Hepatocyte (in vitro differentiated cells): ENCODE measurements at regions not wholly inside any gene's neighbourhood (a gene's known extent, or its start where the extent isn't known, plus 50 kb on each side); places are given as distances from the start of the nearest gene placed in this dataset.
"Not testable (repeated sequence)": the region's sequence is repeated elsewhere in the genome, so short reads cannot be mapped to it uniquely, and the experiment has no call there.

Experiments
- DNase-seq: peaks from one replicate; pipeline ENCODE4 v3.0.0-alpha.2; 2016; ENCODE audit warnings: low spot score
- H2AFZ ChIP-seq: fragments of 200-600 bp; sonication (generic); 2 replicates; pipeline ENCODE4 v1.6.0; 2016; ENCODE audit warnings: antibody characterized with exemption, mild to moderate bottlenecking
- H3K27ac ChIP-seq: fragments of 200-600 bp; sonication (generic); 2 replicates; pipeline ENCODE4 v1.5.1; 2016; ENCODE audit warnings: mild to moderate bottlenecking
- H3K27me3 ChIP-seq: fragments of 200-600 bp; sonication (generic); 2 replicates; pipeline ENCODE4 v1.6.1; 2016
- H3K36me3 ChIP-seq: fragments of 200-600 bp; sonication (generic); replicated peaks from 2 replicates; pipeline ENCODE4 v1.5.1; 2016; ENCODE audit warnings: low read depth; ENCODE audit not compliant: insufficient read depth
- H3K4me1 ChIP-seq: fragments of 200-600 bp; sonication (generic); 2 replicates; pipeline ENCODE4 v1.5.1; 2016; ENCODE audit warnings: mild to moderate bottlenecking, moderate library complexity; ENCODE audit not compliant: insufficient read depth
- H3K4me2 ChIP-seq: fragments of 200-600 bp; sonication (generic); 2 replicates; pipeline ENCODE4 v1.6.0; 2016
- H3K4me3 ChIP-seq: fragments of 200-600 bp; sonication (generic); 2 replicates; pipeline ENCODE4 v1.5.1; 2016; ENCODE audit warnings: mild to moderate bottlenecking
- H3K79me2 ChIP-seq: fragments of 200-600 bp; sonication (generic); 2 replicates; pipeline ENCODE4 v1.6.0; 2017; ENCODE audit warnings: mild to moderate bottlenecking
- H3K9me2 ChIP-seq: fragments of 200-600 bp; sonication (generic); replicated peaks from 2 replicates; pipeline ENCODE4 v1.6.0; 2017; ENCODE audit warnings: mild to moderate bottlenecking; ENCODE audit not compliant: insufficient read depth
- H3K9me3 ChIP-seq: fragments of 200-600 bp; sonication (generic); 2 replicates; pipeline ENCODE4 v1.5.1; 2016; ENCODE audit warnings: low read depth, mild to moderate bottlenecking
- H4K20me1 ChIP-seq: fragments of 200-600 bp; sonication (generic); 2 replicates; pipeline ENCODE4 v1.6.0; 2016; ENCODE audit warnings: mild to moderate bottlenecking; ENCODE audit not compliant: insufficient read depth, poor library complexity, severe bottlenecking
- EZH2 ChIP-seq: fragments of 200-600 bp; sonication (generic); IDR thresholded peaks from 2 replicates; pipeline ENCODE4 v1.6.1; 2016; ENCODE audit warnings: antibody characterized with exemption, mild to moderate bottlenecking, borderline replicate concordance
- EZH2phosphoT487 ChIP-seq: fragments of 200-600 bp; sonication (generic); IDR thresholded peaks from one replicate; pipeline ENCODE4 v1.6.1; 2018; ENCODE audit warnings: antibody characterized with exemption, mild to moderate bottlenecking, low read depth, moderate library complexity; ENCODE audit not compliant: unreplicated experiment, severe bottlenecking
- WGBS: methylation state at CpG from one replicate; pipeline ENCODE4 v1.1.6; 2016; ENCODE audit warnings: low lambda C conversion rate; ENCODE audit errors: missing lambda C conversion rate; 5-methylcytosine and 5-hydroxymethylcytosine counted together
- TF ChIP-seq, protein P1 (sequence below): fragments of 200-600 bp; sonication (generic); IDR thresholded peaks from 2 replicates; pipeline ENCODE4 v1.5.1; 2016; ENCODE audit warnings: antibody characterized with exemption, mild to moderate bottlenecking; ENCODE audit not compliant: poor library complexity

GRCh38 chr1:229730573-229730972, 104.5 kb downstream of the URB2 start:
- no peak overlapping the region for H3K27ac ChIP-seq
- H3K27me3 ChIP-seq = no peaks in the 10 kb centered on the region
- WGBS = 70% methylated on average over 1 of the region's 1 CpG
- no peaks in the 10 kb centered on the region for H4K20me1 ChIP-seq
- no peak overlapping the region for H3K4me2 ChIP-seq
- no peak for DNase-seq
- no peaks in the 10 kb centered on the region for H3K4me1 ChIP-seq
- H2AFZ ChIP-seq = no peak overlapping the region
- no peaks in the 10 kb centered on the region for H3K9me2 ChIP-seq
- TF ChIP-seq EZH2phosphoT487 = no peak
- TF ChIP-seq EZH2 = no peak
- TF ChIP-seq, protein P1, sequence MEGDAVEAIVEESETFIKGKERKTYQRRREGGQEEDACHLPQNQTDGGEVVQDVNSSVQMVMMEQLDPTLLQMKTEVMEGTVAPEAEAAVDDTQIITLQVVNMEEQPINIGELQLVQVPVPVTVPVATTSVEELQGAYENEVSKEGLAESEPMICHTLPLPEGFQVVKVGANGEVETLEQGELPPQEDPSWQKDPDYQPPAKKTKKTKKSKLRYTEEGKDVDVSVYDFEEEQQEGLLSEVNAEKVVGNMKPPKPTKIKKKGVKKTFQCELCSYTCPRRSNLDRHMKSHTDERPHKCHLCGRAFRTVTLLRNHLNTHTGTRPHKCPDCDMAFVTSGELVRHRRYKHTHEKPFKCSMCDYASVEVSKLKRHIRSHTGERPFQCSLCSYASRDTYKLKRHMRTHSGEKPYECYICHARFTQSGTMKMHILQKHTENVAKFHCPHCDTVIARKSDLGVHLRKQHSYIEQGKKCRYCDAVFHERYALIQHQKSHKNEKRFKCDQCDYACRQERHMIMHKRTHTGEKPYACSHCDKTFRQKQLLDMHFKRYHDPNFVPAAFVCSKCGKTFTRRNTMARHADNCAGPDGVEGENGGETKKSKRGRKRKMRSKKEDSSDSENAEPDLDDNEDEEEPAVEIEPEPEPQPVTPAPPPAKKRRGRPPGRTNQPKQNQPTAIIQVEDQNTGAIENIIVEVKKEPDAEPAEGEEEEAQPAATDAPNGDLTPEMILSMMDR = no peak
- H3K36me3 ChIP-seq = no peaks in the 10 kb centered on the region
- no peaks in the 10 kb centered on the region for H3K9me3 ChIP-seq
- H3K79me2 ChIP-seq = no peaks in the 10 kb centered on the region
- H3K4me3 ChIP-seq = no peak overlapping the region

GRCh38 chr1:229732061-229732460, 106.0 kb downstream of the URB2 start:
- DNase-seq = no peak
- no peaks in the 10 kb centered on the region for H3K4me1 ChIP-seq
- H3K36me3 ChIP-seq = no peaks in the 10 kb centered on the region
- no peak overlapping the region for H3K27ac ChIP-seq
- peaks cover 9% of the 10 kb centered on the region for H3K9me3 ChIP-seq
- 55% methylated on average over 3 of the region's 3 CpGs for WGBS
- no peaks in the 10 kb centered on the region for H3K27me3 ChIP-seq
- no peak overlapping the region for H2AFZ ChIP-seq
- H3K4me3 ChIP-seq = no peak overlapping the region
- H3K9me2 ChIP-seq = no peaks in the 10 kb centered on the region
- no peaks in the 10 kb centered on the region for H4K20me1 ChIP-seq
- no peak for TF ChIP-seq EZH2phosphoT487
- TF ChIP-seq EZH2 = no peak
- TF ChIP-seq, protein P1 = no peak
- no peaks in the 10 kb centered on the region for H3K79me2 ChIP-seq
- H3K4me2 ChIP-seq = no peak overlapping the region

- Histone ChIP-seq H3K9me2 (no peaks in the 10 kb centered on the region), H3K79me2 (no peaks in the 10 kb centered on the region), H3K4me2 (no peak overlapping the region), H4K20me1 (no peaks in the 10 kb centered on the region), H3K9me3 (peaks cover 9% of the 10 kb centered on the region), H3K27ac (no peak overlapping the region), H3K27me3 (no peaks in the 10 kb centered on the region), H2AFZ (no peak overlapping the region), H3K4me1 (no peaks in the 10 kb centered on the region), H3K4me3 (no peak overlapping the region), H3K36me3 (no peaks in the 10 kb centered on the region)
- no peak for DNase-seq
- TF ChIP-seq, protein P1 = no peak
These were observed 110.3 kb downstream of the URB2 start for GRCh38 chr1:229736376-229736775.

- H3K4me3 ChIP-seq, H3K27ac ChIP-seq, H3K27me3 ChIP-seq, H4K20me1 ChIP-seq, H3K79me2 ChIP-seq, H3K9me2 ChIP-seq, H2AFZ ChIP-seq, H3K9me3 ChIP-seq, H3K4me1 ChIP-seq, DNase-seq, H3K36me3 ChIP-seq, H3K4me2 ChIP-seq: not testable (repeated sequence)
- 70% methylated on average over 1 of the region's 1 CpG for WGBS
These were observed 116.6 kb downstream of the URB2 start for GRCh38 chr1:229742614-229743013.
